Pancreas (tissue), 10 donors: ENCODE measurements at regions not wholly inside any gene's neighbourhood (a gene's known extent, or its start where the extent isn't known, plus 50 kb on each side); places are given as distances from the start of the nearest gene placed in this dataset.

Experiments
- ATAC-seq, 4 donors: fragments of 200-7000 bp; cut with Tn5 transposase; one replicate each; pipeline versions ENCODE4 v1.8.0 to v1.9.1; 2020; ENCODE audit warnings: mild to moderate bottlenecking in 4 of 4, moderate library complexity in 4 of 4
- DNase-seq, 6 donors: peaks; one replicate each; pipeline ENCODE4 v3.0.0-alpha.2; 2020
- FAIRE-seq: peaks from 2 replicates; lab custom pipeline; 2012; peaks lifted over from hg19 to GRCh38; lab: Jason Lieb, UNC
- H3K27ac ChIP-seq, 4 donors: fragments of 200-600 bp; sonication (generic); 1 replicate in 3 of 4; 2 replicates in 1 of 4; pipeline versions ENCODE4 v1.5.0 to v1.8.0; 2020
- H3K27me3 ChIP-seq, 4 donors: fragments of 200-600 bp; one replicate each; pipeline ENCODE4 v1.8.0; 2021
- H3K36me3 ChIP-seq, 3 donors: fragments of 200-600 bp; sonication (generic) in 1 of 3; one replicate each; pipeline versions ENCODE4 v1.5.0 to v1.8.0; 2020 to 2021
- H3K4me1 ChIP-seq, 3 donors: fragments of 200-600 bp; one replicate each; pipeline ENCODE4 v1.8.0; 2021
- H3K4me3 ChIP-seq, 4 donors: fragments of 200-600 bp; sonication (generic) in 2 of 4; one replicate each; pipeline versions ENCODE4 v1.5.0 to v1.8.0; 2020 to 2021
- H3K9me3 ChIP-seq, 4 donors: fragments of 200-600 bp; one replicate each; pipeline ENCODE4 v1.8.0; 2021
- CTCF ChIP-seq, 4 donors: fragments of 200-600 bp; sonication (generic) in 3 of 4; IDR thresholded peaks; one replicate each; pipeline versions ENCODE4 v1.5.0 to v1.8.0; 2021; ENCODE audit warnings: antibody characterized with exemption in 4 of 4
- WGBS, 2 donors: extraction: QIAGEN DNeasy Blood & Tissue Kit; methylation state at CpG; one replicate each; pipeline ENCODE4 v1.1.7; 2013; 5-methylcytosine and 5-hydroxymethylcytosine counted together
- intact Hi-C, 3 donors: fragments of 100-400 bp; cut with DNase I; formaldehyde crosslinking; loops; one replicate each; pipeline versions ENCODE4 v1.11.1 to v1.14.2; 2022
- donor health status: healthy with polysubstance abuse.
- donor health status: DM: no; HTN: no; CAD: no; lungs with moderate emphysema.
- donor health status: DM: no; HTN: no; CAD: no.
- donor health status: control.
- donor health status: control.
- donor health status: Bipolar disorder and iron deficiency.
- donor health status: DM: yes; HTN: yes; CAD: no.
- donor health status: DM: no; HTN: no; CAD: no.
- donor health status: DM: no; HTN: no; CAD: no.
- donor health status: DM: yes; HTN: yes; CAD: no.

- H3K27me3 ChIP-seq = no peaks in the 10 kb centered on the region
- peak overlapping the region in 3 of 4 donors; percentile 13 to 39 (median 24) for H3K4me3 ChIP-seq
- DNase-seq (peak in 1 of 6 donors; percentile 67), FAIRE-seq (no peak), ATAC-seq (peak; percentile 57 to 74 (median 61))
- no peak for TF ChIP-seq CTCF (IDR thresholded peaks at IDR 0.05)
- H3K4me1 ChIP-seq = peaks cover 0 to 11% (median 0%) of the 10 kb centered on the region in 3 donors
- no peaks in the 10 kb centered on the region for H3K9me3 ChIP-seq
- intact Hi-C loops = no loop called here
- H3K27ac ChIP-seq = peak overlapping the region; percentile 59 to 92 (median 79)
- H3K36me3 ChIP-seq = no peaks in the 10 kb centered on the region
- 37 to 59% methylated on average over 18 to 19 of the region's 19 CpGs for WGBS, 2 donors
Measured at GRCh38 chr14:103259801-103260628, 74.0 kb upstream of the EIF5 start.

GRCh38 chr14:103260629-103261124, 73.4 kb upstream of the EIF5 start:
- peak; percentile 80 to 96 (median 92) for ATAC-seq
- H3K36me3 ChIP-seq = no peaks in the 10 kb centered on the region
- FAIRE-seq = no peak
- no peak for TF ChIP-seq CTCF (IDR thresholded peaks at IDR 0.05)
- H3K4me1 ChIP-seq = peaks cover 0 to 11% (median 0%) of the 10 kb centered on the region in 3 donors
- H3K27ac ChIP-seq = peak overlapping the region; percentile 59 to 92 (median 79)
- WGBS, 2 donors = 2 to 5% methylated on average over 9 of the region's 9 CpGs
- H3K9me3 ChIP-seq = no peaks in the 10 kb centered on the region
- intact Hi-C loops = no loop called here
- peak overlapping the region in 3 of 4 donors; percentile 13 to 39 (median 24) for H3K4me3 ChIP-seq
- H3K27me3 ChIP-seq = no peaks in the 10 kb centered on the region
- DNase-seq = peak in 5 of 6 donors; percentile 33 to 70 (median 49)

GRCh38 chr14:103267226-103267910, 66.7 kb upstream of the EIF5 start:
- ATAC-seq = no peak
- H3K4me3 ChIP-seq = no peak overlapping the region
- WGBS, 2 donors = 83 to 85% methylated on average over 11 of the region's 11 CpGs

GRCh38 chr14:103271189-103271588, 62.8 kb upstream of the EIF5 start:
- Histone ChIP-seq H3K36me3 (no peaks in the 10 kb centered on the region), H3K27me3 (peaks cover 0 to 7% (median 0%) of the 10 kb centered on the region in 4 donors), H3K4me1 (no peaks in the 10 kb centered on the region), H3K27ac (no peak overlapping the region), H3K9me3 (no peaks in the 10 kb centered on the region), H3K4me3 (no peak overlapping the region)
- intact Hi-C loops = no loop called here
- DNase-seq (no peak), ATAC-seq (no peak), FAIRE-seq (no peak)
- 86% methylated on average over 7 of the region's 7 CpGs for WGBS, 2 donors
- TF ChIP-seq CTCF (IDR thresholded peaks at IDR 0.05) = no peak

More at GRCh38 chr14:103267226-103267910, 66.7 kb upstream of the EIF5 start:
- Histone ChIP-seq H3K9me3 (no peaks in the 10 kb centered on the region), H3K36me3 (no peaks in the 10 kb centered on the region), H3K27ac (no peak overlapping the region), H3K27me3 (no peaks in the 10 kb centered on the region), H3K4me1 (no peaks in the 10 kb centered on the region)
- no peak for TF ChIP-seq CTCF (IDR thresholded peaks at IDR 0.05)
- DNase-seq (no peak), FAIRE-seq (no peak)
- intact Hi-C loops = no loop called here
